HS-5 (cell line): ENCODE measurements at regions not wholly inside any gene's neighbourhood (a gene's known extent, or its start where the extent isn't known, plus 50 kb on each side); places are given as distances from the start of the nearest gene placed in this dataset.

Experiments used
- DNase-seq: peaks from one replicate; pipeline ENCODE4 v3.0.0-alpha.2; 2012; ENCODE audit warnings: low read depth

GRCh38 chr2:173822889-173823542 is 142.2 kb downstream of the SP3 start:
- no peak for DNase-seq

- DNase-seq, result no peak
Measured at GRCh38 chr2:173823543-173823939, 141.6 kb downstream of the SP3 start.

GRCh38 chr2:173828189-173829142 is 136.7 kb downstream of the SP3 start:
- peak; percentile 16 for DNase-seq

- no peak for DNase-seq
Measured at GRCh38 chr2:173829727-173830126, 135.4 kb downstream of the SP3 start.

GRCh38 chr2:173830170-173830569 is 135.0 kb downstream of the SP3 start:
- no peak for DNase-seq

- DNase-seq, result no peak
Measured at GRCh38 chr2:173831312-173832229, 133.6 kb downstream of the SP3 start.

GRCh38 chr2:173834141-173834540 is 131.0 kb downstream of the SP3 start:
- no peak for DNase-seq

GRCh38 chr2:173835726-173836125 is 129.4 kb downstream of the SP3 start:
- DNase-seq, result no peak

GRCh38 chr2:173841110-173841509 is 124.1 kb downstream of the SP3 start:
- no peak for DNase-seq

GRCh38 chr2:173843526-173843925 is 121.6 kb downstream of the SP3 start:
- DNase-seq, result no peak

GRCh38 chr2:173851141-173851641 is 114.0 kb downstream of the SP3 start:
- DNase-seq, result no peak

- no peak for DNase-seq
Measured at GRCh38 chr2:173854141-173854540, 111.0 kb downstream of the SP3 start.

GRCh38 chr2:173854840-173855239 is 110.3 kb downstream of the SP3 start:
- peak; percentile 37 for DNase-seq

GRCh38 chr2:173855661-173856060 is 109.5 kb downstream of the SP3 start:
- no peak for DNase-seq
